ENCODE measurements at regions not wholly inside any gene's neighbourhood (a gene's known extent, or its start where the extent isn't known, plus 50 kb on each side); places are given as distances from the start of the nearest gene placed in this dataset.

- TF ChIP-seq, protein P1, sequence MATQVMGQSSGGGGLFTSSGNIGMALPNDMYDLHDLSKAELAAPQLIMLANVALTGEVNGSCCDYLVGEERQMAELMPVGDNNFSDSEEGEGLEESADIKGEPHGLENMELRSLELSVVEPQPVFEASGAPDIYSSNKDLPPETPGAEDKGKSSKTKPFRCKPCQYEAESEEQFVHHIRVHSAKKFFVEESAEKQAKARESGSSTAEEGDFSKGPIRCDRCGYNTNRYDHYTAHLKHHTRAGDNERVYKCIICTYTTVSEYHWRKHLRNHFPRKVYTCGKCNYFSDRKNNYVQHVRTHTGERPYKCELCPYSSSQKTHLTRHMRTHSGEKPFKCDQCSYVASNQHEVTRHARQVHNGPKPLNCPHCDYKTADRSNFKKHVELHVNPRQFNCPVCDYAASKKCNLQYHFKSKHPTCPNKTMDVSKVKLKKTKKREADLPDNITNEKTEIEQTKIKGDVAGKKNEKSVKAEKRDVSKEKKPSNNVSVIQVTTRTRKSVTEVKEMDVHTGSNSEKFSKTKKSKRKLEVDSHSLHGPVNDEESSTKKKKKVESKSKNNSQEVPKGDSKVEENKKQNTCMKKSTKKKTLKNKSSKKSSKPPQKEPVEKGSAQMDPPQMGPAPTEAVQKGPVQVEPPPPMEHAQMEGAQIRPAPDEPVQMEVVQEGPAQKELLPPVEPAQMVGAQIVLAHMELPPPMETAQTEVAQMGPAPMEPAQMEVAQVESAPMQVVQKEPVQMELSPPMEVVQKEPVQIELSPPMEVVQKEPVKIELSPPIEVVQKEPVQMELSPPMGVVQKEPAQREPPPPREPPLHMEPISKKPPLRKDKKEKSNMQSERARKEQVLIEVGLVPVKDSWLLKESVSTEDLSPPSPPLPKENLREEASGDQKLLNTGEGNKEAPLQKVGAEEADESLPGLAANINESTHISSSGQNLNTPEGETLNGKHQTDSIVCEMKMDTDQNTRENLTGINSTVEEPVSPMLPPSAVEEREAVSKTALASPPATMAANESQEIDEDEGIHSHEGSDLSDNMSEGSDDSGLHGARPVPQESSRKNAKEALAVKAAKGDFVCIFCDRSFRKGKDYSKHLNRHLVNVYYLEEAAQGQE (IDR thresholded peaks at IDR 0.05; ENCODE audit: unreplicated experiment), result no peak
- TF ChIP-seq CREB1 (CRISPR knock-in tag; IDR thresholded peaks at IDR 0.05; ENCODE audit: low read depth), result no peak
- no peak for TF ChIP-seq STAT1 (IDR thresholded peaks at IDR 0.05; ENCODE audit: unreplicated experiment)
- no peak for TF ChIP-seq ZNF114 (CRISPR knock-in tag; IDR thresholded peaks at IDR 0.05)
- no peak for TF ChIP-seq ZNF331 (CRISPR knock-in tag; IDR thresholded peaks at IDR 0.05; ENCODE audit: low read depth)
- no peak for TF ChIP-seq JUNB (IDR thresholded peaks at IDR 0.05; ENCODE audit: unreplicated experiment)
Measured at GRCh38 chr4:120228086-120228485, 161.4 kb upstream of the MAD2L1 start (continued).

DNA sequence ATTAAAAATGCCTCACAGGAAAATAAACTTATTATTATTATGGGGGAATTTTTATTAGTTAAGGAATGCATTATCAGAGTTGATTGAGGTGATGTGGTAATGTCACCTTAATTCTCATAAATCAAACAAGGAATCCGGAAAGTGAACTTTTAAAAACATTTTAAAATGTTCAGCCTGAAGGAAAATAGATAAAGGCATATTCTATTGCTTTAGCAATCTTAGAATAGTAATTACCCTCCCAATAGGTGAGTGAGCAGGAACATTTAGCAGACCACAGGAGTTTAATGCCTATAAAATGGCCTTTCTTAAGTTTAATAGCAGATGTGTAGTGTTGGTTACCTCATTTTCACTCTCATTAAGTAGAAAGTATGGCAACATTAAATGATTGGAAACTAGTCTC is 160.9 kb upstream of the MAD2L1 start:
- H3K27me3 Mint-ChIP-seq (ENCODE audit: insufficient read depth, low read depth, poor library complexity), result peaks cover 2% of the 10 kb centered on the region
- Histone ChIP-seq H3K9me2 (ENCODE audit: insufficient read depth) (no peaks in the 10 kb centered on the region), H4K20me1 (replicated peaks; ENCODE audit: insufficient read depth) (no peaks in the 10 kb centered on the region), H3K4me3 (no peak overlapping the region), H3K4me2 (no peak overlapping the region), H3K27ac (ENCODE audit: low read depth) (no peak overlapping the region), H3K36me3 (ENCODE audit: insufficient read depth) (no peaks in the 10 kb centered on the region), H3K4me1 (ENCODE audit: insufficient read depth) (no peaks in the 10 kb centered on the region), H3K79me2 (replicated peaks; ENCODE audit: insufficient read depth) (no peaks in the 10 kb centered on the region), H2AFZ (no peak overlapping the region), H3F3A (replicated peaks; ENCODE audit: low read depth) (no peaks in the 10 kb centered on the region), H3K27me3 (ENCODE audit: insufficient read depth) (no peaks in the 10 kb centered on the region)
- ATAC-seq, result no peak
- no peaks in the 10 kb centered on the region; the same call in 2 of the 3 replicates for H3K9me3 Mint-ChIP-seq
- H3K4me3 Mint-ChIP-seq, result no peak overlapping the region
- H3K36me3 Mint-ChIP-seq (ENCODE audit: low read depth), result no peaks in the 10 kb centered on the region
- DNase-seq (ENCODE audit: low spot score), result no peak
- no peak overlapping the region for H3K27ac Mint-ChIP-seq
- no peaks in the 10 kb centered on the region for H3K4me1 Mint-ChIP-seq
- TF ChIP-seq ZNF114 (CRISPR knock-in tag; IDR thresholded peaks at IDR 0.05) (no peak), JUNB (IDR thresholded peaks at IDR 0.05; ENCODE audit: unreplicated experiment) (no peak), EZH2phosphoT487 (IDR thresholded peaks at IDR 0.05; ENCODE audit: unreplicated experiment) (no peak), ZNF462 (CRISPR knock-in tag; IDR thresholded peaks at IDR 0.05) (no peak), CREB1 (CRISPR knock-in tag; IDR thresholded peaks at IDR 0.05; ENCODE audit: low read depth) (no peak), CTCF (conservative IDR thresholded peaks at IDR 0.05; ENCODE audit: low read depth in 2 of 2) (no peak), NANOG (IDR thresholded peaks at IDR 0.05; ENCODE audit: borderline replicate concordance) (no peak), EZH2 (IDR thresholded peaks at IDR 0.05; ENCODE audit: low read depth, unreplicated experiment) (no peak), POLR2AphosphoS5 (IDR thresholded peaks at IDR 0.05; ENCODE audit: low read depth) (no peak), STAT1 (IDR thresholded peaks at IDR 0.05; ENCODE audit: unreplicated experiment) (no peak)
- TF ChIP-seq, protein P2, sequence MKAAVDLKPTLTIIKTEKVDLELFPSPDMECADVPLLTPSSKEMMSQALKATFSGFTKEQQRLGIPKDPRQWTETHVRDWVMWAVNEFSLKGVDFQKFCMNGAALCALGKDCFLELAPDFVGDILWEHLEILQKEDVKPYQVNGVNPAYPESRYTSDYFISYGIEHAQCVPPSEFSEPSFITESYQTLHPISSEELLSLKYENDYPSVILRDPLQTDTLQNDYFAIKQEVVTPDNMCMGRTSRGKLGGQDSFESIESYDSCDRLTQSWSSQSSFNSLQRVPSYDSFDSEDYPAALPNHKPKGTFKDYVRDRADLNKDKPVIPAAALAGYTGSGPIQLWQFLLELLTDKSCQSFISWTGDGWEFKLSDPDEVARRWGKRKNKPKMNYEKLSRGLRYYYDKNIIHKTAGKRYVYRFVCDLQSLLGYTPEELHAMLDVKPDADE (IDR thresholded peaks at IDR 0.05), result no peak
